Spleen (tissue), 7 donors: ENCODE measurements at regions not wholly inside any gene's neighbourhood (a gene's known extent, or its start where the extent isn't known, plus 50 kb on each side); places are given as distances from the start of the nearest gene placed in this dataset.

Source experiments
- POLR2A ChIP-seq, 3 donors: fragments of 450-650 bp; IDR thresholded peaks; one replicate each; pipeline ENCODE4 v1.5.1; 2017; ENCODE audit warnings: antibody characterized with exemption in 3 of 3, mild to moderate bottlenecking in 1 of 3
- POLR2AphosphoS5 ChIP-seq, 3 donors: sonication (generic); formaldehyde crosslinking; IDR thresholded peaks; one replicate each; pipeline ENCODE4 v1.5.1; 2017; ENCODE audit warnings: antibody characterized with exemption in 3 of 3
- TF ChIP-seq, protein P1 (sequence below), 11 experiments: fragments of 200-600 bp in 7 of 11; fragments of 450-650 bp in 4 of 11; sonication (generic) in 4 of 11; IDR thresholded peaks in 8 of 11; conservative IDR thresholded peaks in 3 of 11; 1 replicate in 7 of 11; 2 replicates in 4 of 11; pipeline versions ENCODE4 v1.4.0 to v1.8.0; 2016 to 2021; ENCODE audit warnings: antibody characterized with exemption in 11 of 11, inconsistent platforms in 4 of 11, mild to moderate bottlenecking in 1 of 11
- donor health status: DM: no; HTN: no; CAD: no; lungs with moderate emphysema.
- donor health status: DM: no; HTN: no; CAD: no.
- donor health status: DM: no; HTN: no; CAD: no.

- TF ChIP-seq, protein P1, sequence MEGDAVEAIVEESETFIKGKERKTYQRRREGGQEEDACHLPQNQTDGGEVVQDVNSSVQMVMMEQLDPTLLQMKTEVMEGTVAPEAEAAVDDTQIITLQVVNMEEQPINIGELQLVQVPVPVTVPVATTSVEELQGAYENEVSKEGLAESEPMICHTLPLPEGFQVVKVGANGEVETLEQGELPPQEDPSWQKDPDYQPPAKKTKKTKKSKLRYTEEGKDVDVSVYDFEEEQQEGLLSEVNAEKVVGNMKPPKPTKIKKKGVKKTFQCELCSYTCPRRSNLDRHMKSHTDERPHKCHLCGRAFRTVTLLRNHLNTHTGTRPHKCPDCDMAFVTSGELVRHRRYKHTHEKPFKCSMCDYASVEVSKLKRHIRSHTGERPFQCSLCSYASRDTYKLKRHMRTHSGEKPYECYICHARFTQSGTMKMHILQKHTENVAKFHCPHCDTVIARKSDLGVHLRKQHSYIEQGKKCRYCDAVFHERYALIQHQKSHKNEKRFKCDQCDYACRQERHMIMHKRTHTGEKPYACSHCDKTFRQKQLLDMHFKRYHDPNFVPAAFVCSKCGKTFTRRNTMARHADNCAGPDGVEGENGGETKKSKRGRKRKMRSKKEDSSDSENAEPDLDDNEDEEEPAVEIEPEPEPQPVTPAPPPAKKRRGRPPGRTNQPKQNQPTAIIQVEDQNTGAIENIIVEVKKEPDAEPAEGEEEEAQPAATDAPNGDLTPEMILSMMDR (IDR thresholded peaks at IDR 0.05 in 8 of 11, conservative IDR thresholded peaks at IDR 0.05 in 3 of 11): no peak
- no peak for TF ChIP-seq POLR2AphosphoS5 (IDR thresholded peaks at IDR 0.05)
- no peak for TF ChIP-seq POLR2A (IDR thresholded peaks at IDR 0.05)
Observed at GRCh38 chr14:51548187-51548586, 103.5 kb upstream of the FRMD6 start.
